Hindlimb muscle (tissue), 1 donor: ENCODE measurements at regions not wholly inside any gene's neighbourhood (a gene's known extent, or its start where the extent isn't known, plus 50 kb on each side); places are given as distances from the start of the nearest gene placed in this dataset.

Experiments used
- DNase-seq: peaks from one replicate; pipeline ENCODE4 v3.0.0-alpha.2; 2013

DNA sequence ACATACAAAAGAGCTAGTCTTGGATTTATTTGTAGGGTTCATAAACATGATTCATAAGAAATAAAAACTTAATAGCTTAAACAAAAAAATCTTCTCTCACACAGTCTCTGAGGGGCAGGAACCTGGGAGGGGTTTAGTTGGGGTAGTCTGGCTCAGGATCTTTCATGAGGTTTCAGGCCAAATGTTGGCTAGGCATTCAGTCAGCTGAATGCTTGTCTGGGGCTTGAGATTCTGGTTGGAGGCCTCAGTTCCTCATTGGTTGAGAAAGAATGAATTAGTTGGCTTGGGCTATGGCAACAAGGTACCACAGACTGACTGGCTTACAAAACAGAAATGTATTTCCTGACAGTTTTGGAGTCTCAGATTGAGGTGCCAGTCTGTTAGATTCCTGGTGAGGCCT lies 74.3 kb downstream of the ANKRD7 start:
- no peak for DNase-seq

DNA sequence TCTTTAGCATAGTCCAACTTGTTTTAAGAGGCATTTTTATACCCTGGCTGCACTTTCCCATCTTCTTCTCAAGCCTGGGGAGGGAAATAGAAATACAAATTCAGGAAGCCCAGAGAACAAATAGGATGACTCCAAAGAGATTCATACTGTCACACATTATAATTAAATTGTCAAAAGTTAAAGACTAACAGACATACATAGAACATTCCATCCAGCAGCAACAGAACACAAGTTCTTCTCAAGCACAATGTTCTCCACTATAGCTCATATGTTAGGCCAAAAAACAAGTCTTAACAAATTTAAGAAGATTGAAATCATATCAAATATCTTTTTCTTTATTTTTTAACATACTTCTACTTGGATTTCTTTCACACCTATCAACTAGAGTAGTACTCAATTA lies 75.7 kb downstream of the ANKRD7 start:
- DNase-seq, result no peak

DNA sequence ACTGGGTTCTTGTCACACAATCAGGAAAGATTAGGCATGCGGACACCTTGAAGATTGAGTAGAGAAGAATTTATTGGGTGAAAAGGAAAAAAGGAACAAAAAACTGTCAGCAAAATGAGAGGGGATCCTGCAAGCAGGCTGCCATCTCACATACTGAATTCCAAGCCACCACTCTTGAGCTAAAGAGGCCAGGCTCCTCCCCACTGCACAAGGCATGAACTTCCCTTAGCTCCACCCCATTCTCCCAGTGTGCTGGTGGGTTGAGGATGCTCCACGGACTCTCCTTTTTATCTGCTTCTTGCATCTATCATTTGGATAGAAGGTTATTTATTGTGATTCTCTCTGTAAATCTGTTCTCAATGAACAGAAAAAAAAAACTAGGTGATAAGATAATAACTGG lies 79.6 kb downstream of the ANKRD7 start:
- DNase-seq, result no peak

- no peak for DNase-seq
These were observed 81.2 kb downstream of the ANKRD7 start for GRCh38 chr7:118305671-118306070.

DNA sequence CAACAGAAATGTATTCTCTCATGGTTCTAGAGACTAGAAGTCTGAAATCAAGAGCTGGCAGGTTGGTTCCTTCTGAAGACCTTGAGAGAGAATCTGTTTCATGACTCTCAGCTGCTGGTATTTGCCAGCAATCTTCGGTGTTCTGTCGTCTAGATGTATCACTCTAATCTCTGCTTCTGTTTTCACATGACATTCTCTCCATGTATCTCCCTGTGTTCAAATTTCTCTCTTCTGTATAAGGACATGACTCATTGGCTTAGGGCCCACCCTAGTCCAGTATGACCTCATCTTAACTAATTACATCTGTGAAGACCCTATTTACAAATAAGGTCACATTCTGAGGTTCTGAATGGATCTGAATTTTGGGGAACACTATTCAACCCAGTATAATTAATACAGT lies 82.3 kb downstream of the ANKRD7 start:
- no peak for DNase-seq

DNA sequence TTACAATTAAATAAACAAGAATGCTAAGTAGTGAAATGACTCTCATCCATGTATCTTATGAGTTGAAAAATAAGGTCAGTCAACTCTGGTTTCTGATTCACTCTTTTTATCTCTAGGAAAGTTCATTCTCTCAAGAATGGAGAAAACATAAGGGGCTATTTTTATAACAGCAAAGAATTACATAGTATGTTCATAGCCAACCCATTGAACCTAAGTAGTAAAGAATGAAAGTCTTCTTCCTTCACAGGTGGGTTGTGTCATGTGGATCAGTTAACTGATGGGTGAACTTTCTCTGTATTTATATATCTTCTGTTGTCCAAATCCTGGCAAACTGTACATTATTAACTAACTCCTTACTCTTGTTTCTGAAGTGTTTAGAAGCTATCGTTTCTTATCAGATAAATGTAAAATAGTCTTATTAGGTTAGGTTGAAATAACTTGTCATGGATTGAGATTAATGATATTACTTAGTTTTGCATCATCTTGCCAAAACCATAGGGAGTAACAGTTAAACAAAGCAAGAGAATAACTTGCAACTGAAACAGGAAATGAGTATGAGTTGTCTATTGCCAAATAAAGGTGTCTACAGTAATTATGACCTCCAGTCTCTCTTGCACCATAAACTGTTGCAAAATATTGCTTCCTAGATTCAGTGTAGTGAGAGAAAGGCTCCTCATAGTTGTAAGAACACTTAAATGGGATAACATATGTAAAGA lies 86.8 kb downstream of the ANKRD7 start:
- no peak for DNase-seq

DNA sequence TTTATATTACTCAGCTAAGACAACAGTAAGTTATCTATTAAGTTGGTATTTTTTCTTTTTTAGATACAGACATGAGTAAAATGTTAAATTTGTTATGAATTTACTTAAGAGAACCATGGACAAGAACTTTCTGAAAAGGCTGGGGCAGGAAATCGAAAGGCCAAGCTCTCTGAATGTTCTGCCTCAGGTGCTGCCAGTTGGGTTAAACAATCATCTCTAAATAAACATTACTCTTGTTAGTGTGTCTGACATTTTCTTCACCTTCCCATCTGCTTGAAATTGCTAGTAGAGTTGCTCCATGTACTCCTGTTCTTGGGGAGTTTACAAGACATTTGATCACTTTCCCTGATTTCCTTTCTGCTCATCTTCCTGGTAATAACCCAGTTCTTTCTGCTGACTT lies 87.5 kb downstream of the ANKRD7 start:
- no peak for DNase-seq

DNA sequence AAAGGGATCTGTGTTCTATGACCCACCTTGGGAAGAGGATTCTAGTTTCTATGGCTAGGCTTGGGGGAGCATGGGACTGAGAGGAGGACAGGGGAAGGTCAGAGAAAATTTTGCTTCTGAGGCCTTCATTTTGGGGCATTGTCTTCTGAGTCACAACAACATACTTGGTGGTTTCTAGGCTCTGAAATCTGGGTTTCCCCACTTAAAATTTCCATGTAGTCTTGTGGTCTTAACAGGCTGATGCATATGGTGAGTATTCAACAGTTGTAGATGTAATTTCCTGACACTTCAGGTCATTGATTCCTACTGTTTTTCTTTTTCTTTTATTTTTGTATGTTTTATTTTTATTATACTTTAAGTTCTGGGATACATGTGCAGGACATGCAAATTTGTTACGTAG lies 88.5 kb downstream of the ANKRD7 start:
- no peak for DNase-seq

- DNase-seq, result no peak
These were observed 100.4 kb downstream of the ANKRD7 start for GRCh38 chr7:118324790-118325449.

DNA sequence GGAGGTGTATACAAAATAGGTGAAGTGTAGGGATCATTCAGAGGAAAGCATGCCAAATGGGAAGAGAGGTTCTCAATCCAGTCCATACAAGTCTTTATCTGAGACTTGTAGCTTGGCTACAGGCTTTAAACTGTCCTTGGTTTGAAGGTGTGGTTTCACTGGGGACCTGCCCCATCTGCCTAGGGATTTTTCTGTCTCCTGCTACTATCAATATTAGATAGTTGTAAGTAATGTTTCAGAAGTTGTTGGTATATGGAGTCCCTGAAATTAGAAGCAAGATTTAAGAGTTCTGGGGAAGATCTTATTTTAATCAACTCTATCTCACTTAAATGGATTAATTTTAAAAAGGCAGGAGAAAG lies 100.9 kb downstream of the ANKRD7 start:
- DNase-seq, result no peak

DNA sequence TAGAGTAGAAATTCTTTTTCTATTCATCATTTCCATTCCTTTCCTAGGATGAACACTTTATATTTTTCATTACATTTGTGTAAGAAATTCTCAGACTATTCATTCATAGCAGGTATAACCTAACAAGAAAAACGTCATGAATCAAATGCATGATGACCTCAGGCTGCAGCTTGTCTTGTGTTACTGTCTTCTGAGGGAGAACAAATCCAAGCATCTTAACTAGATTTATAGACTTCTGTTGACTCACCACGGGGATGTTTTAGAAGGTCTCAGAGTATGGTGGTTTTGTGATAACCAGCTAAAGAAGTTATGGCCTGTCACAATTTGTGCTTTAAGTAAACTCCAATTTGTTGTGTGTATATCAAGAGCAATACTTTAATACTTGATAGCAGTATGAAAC lies 102.7 kb downstream of the ANKRD7 start:
- DNase-seq, result no peak

GRCh38 chr7:118328505-118329211 lies 104.2 kb downstream of the ANKRD7 start:
- no peak for DNase-seq

- no peak for DNase-seq
These were observed 105.9 kb downstream of the ANKRD7 start for GRCh38 chr7:118330388-118330787.

- no peak for DNase-seq
These were observed 122.2 kb downstream of the ANKRD7 start for GRCh38 chr7:118346748-118347147.

DNA sequence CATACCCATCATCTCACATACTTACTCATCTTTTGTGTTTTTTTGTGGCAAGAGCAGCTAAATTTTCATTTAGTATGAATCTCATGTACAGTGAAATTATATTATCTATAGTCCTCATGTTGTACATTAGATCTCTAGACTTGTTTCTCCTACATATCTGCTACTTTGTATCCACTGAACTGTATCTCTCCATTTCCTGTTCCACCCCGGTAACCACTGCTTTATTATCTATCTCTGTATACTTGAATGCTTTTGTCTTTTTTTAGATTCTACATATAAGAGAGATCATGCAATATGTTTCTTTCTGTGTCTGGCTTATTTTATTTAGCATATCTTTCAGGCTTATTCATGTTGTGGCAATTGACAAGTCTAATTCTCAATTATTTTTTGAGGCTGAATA lies 125.1 kb downstream of the ANKRD7 start:
- DNase-seq, result no peak

DNA sequence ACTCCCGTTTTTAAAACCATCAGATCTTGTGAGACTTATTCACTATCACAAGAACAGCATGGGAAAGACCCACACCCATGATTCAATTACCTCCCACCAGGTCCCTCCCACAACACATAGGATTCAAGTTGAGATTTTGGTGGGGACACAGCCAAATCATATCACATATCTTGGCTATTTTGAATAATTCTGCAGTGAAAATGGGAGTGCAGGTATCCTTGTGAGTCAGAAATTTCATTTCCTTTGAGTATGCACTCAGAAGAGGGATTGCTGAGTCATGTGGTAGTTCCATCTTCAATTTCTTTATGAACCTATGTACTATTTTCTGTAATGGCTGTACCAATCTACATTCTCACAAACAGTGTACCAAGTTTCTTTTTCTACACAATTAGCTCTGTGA lies 125.8 kb downstream of the ANKRD7 start:
- no peak for DNase-seq

DNA sequence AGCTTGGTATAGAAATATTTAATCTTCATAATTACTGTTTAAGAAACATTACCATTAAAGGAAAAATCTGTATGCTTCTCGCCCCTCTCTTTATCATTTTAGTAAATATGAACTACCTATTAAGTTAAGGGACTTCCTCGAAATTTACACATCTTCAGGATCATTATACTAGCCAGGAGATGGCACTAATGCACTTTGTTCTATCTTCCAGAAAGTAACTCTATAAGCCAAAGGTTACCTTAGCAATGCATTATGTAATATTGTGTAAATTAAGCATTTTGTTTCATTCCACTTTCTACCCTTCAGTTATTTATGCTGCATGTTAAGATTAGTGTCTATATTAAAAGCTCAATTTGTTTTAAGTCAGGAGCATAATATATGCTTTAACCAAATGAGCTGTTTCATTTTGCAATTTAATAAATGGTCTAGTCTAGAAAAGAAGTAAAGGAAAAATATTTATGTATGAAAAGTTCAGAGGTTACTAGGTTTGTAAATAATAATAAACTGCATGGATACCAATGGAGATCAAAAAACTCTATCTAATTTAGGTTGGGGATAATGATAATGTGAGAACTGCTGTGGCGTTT lies 128.5 kb downstream of the ANKRD7 start:
- peak; percentile 10 for DNase-seq

DNA sequence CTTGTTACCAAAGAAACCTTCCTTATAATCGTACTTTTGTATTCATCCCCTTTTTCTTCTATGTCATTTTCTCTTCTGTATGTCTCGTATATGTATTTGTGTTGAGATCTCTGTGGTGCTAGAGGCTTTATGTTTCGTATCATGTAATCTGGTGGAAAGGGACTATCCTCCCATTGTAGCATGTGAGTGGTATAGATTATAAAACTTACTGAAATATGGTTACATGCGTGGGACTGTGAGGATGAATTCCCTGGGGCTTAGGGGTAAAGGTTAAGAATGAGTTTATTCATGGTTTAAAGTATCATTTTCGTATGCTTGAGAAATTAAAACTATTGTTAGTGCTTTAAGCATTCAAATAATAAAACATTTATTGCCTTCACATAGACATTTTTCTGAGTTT lies 141.9 kb downstream of the ANKRD7 start:
- no peak for DNase-seq

- no peak for DNase-seq
These were observed 144.5 kb downstream of the ANKRD7 start for GRCh38 chr7:118368958-118369357.

GRCh38 chr7:118369987-118370386 lies 145.5 kb downstream of the ANKRD7 start:
- no peak for DNase-seq

DNA sequence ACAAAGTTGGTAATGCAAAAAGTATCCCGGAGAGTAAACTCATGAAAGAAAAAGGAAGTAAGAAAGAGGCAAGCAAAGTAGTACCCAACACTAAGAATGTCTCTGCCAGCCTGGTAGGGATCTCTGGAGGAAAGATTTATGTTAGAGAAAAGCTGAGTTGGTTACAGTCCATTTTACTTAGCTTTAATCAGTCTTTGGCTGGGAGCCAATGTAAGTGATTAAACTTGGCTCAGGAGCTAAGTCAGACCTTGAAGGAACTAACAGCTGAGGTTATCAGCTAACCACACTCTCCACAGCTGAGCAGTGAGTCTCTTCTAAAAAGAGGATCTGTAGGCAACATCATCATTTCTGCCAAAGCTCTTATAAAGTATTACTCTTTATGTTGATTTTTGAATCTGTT lies 148.0 kb downstream of the ANKRD7 start:
- no peak for DNase-seq

- DNase-seq, result no peak
These were observed 165.1 kb downstream of the ANKRD7 start for GRCh38 chr7:118389629-118390028.

- DNase-seq, result no peak
These were observed 179.7 kb downstream of the ANKRD7 start for GRCh38 chr7:118404211-118404610.

- no peak for DNase-seq
These were observed 193.9 kb downstream of the ANKRD7 start for GRCh38 chr7:118418433-118418832.
